ENCODE measurements at regions not wholly inside any gene's neighbourhood (a gene's known extent, or its start where the extent isn't known, plus 50 kb on each side); places are given as distances from the start of the nearest gene placed in this dataset.
A peak's percentile ranks its signal among the peaks of the same experiment; 100 is the strongest.

GRCh38 chr2:41782306-41783158 lies 265.3 kb upstream of the PKDCC start:
- WGBS, 5 donors = 26 to 32% (median 31%) methylated on average over 6 of the region's 6 CpGs
- Histone ChIP-seq H3K4me3 (no peak overlapping the region), H3K36me3 (no peaks in the 10 kb centered on the region), H3K4me1 (peaks cover 0 to 5% (median 2%) of the 10 kb centered on the region in 4 donors), H3K9me3 (no peaks in the 10 kb centered on the region), H3K27ac (no peak overlapping the region), H3K27me3 (no peaks in the 10 kb centered on the region)
- DNase-seq = peak in 1 of 2 donors; percentile 73
- intact Hi-C loops (cut with DNase I; ENCODE audit: low total_unique reads) = loop anchor here (5.0 kb wide), 1 partner anchor 1870 kb away; no protein-coding TSS in a partner anchor
- TF ChIP-seq POLR2A (IDR thresholded peaks at IDR 0.05) = no peak
- peak in 5 of 7 experiments; percentile 59 to 74 (median 68) for TF ChIP-seq CTCF (IDR thresholded peaks at IDR 0.05)
- TF ChIP-seq EP300 (IDR thresholded peaks at IDR 0.05) = no peak
- TF ChIP-seq POLR2AphosphoS5 (IDR thresholded peaks at IDR 0.05) = no peak

- Histone ChIP-seq H3K27ac (no peak overlapping the region), H3K27me3 (no peaks in the 10 kb centered on the region), H3K4me1 (peaks cover 0 to 5% (median 2%) of the 10 kb centered on the region in 4 donors), H3K9me3 (no peaks in the 10 kb centered on the region), H3K36me3 (no peaks in the 10 kb centered on the region), H3K4me3 (no peak overlapping the region)
- WGBS, 5 donors = 59 to 85% (median 77%) methylated on average over 5 to 6 of the region's 6 CpGs
- TF ChIP-seq EP300 (IDR thresholded peaks at IDR 0.05) (no peak), POLR2AphosphoS5 (IDR thresholded peaks at IDR 0.05) (no peak), CTCF (IDR thresholded peaks at IDR 0.05) (no peak), POLR2A (IDR thresholded peaks at IDR 0.05) (no peak)
- intact Hi-C loops (cut with DNase I; ENCODE audit: low total_unique reads) = loop anchor here (5.0 kb wide), 1 partner anchor 1872 kb away; no protein-coding TSS in a partner anchor
- peak in 1 of 2 donors; percentile 4 for DNase-seq
Observed at GRCh38 chr2:41784496-41784895, 263.3 kb upstream of the PKDCC start.

GRCh38 chr2:41785251-41786022 lies 262.4 kb upstream of the PKDCC start:
- Histone ChIP-seq H3K27ac (no peak overlapping the region), H3K27me3 (no peaks in the 10 kb centered on the region), H3K4me3 (no peak overlapping the region), H3K9me3 (no peaks in the 10 kb centered on the region), H3K4me1 (peaks cover 0 to 3% (median 0%) of the 10 kb centered on the region in 4 donors), H3K36me3 (no peaks in the 10 kb centered on the region)
- WGBS, 5 donors = 73 to 88% (median 82%) methylated on average over 10 of the region's 10 CpGs
- intact Hi-C loops (cut with DNase I; ENCODE audit: low total_unique reads) = no loop called here
- no peak for TF ChIP-seq POLR2AphosphoS5 (IDR thresholded peaks at IDR 0.05)
- TF ChIP-seq POLR2A (IDR thresholded peaks at IDR 0.05) = no peak
- no peak for TF ChIP-seq EP300 (IDR thresholded peaks at IDR 0.05)
- TF ChIP-seq CTCF (IDR thresholded peaks at IDR 0.05) = no peak
- no peak for DNase-seq

GRCh38 chr2:41791523-41791922 lies 256.3 kb upstream of the PKDCC start:
- Histone ChIP-seq H3K27me3 (no peaks in the 10 kb centered on the region), H3K36me3 (no peaks in the 10 kb centered on the region), H3K4me1 (no peaks in the 10 kb centered on the region), H3K27ac (no peak overlapping the region), H3K4me3 (no peak overlapping the region), H3K9me3 (no peaks in the 10 kb centered on the region)
- TF ChIP-seq EP300 (IDR thresholded peaks at IDR 0.05) (no peak), POLR2A (IDR thresholded peaks at IDR 0.05) (no peak), CTCF (IDR thresholded peaks at IDR 0.05) (no peak), POLR2AphosphoS5 (IDR thresholded peaks at IDR 0.05) (no peak)
- 32 to 88% (median 58%) methylated on average over 1 of the region's 1 CpG for WGBS, 5 donors
- intact Hi-C loops (cut with DNase I; ENCODE audit: low total_unique reads) = no loop called here
- peak in 1 of 2 donors; percentile 79 for DNase-seq

Data from stomach (tissue), 8 donors.